DND-41 (cell line): ENCODE measurements at regions not wholly inside any gene's neighbourhood (a gene's known extent, or its start where the extent isn't known, plus 50 kb on each side); places are given as distances from the start of the nearest gene placed in this dataset.

ENCODE experiments used
- ATAC-seq: fragments of 200-7000 bp; cut with Tn5 transposase; 3 replicates; pipeline ENCODE4 v1.9.1; 2021; ENCODE audit warnings: low read depth; ENCODE audit not compliant: insufficient read depth
- DNase-seq: peaks from one replicate; pipeline ENCODE4 v3.0.0-alpha.2; 2020
- H2AFZ ChIP-seq: 2 replicates; pipeline ENCODE4 v1.6.0; 2012; ENCODE audit warnings: low read depth, low read length
- H3K27ac ChIP-seq: 2 replicates; pipeline ENCODE4 v1.5.1; 2012; ENCODE audit warnings: low read length, inconsistent platforms
- H3K27me3 ChIP-seq: fragments of 200-600 bp; sonication (generic); 2 replicates; pipeline ENCODE4 v1.6.0; 2012; ENCODE audit warnings: low read length, mild to moderate bottlenecking, inconsistent platforms; ENCODE audit not compliant: insufficient read depth, poor library complexity
- H3K36me3 ChIP-seq: 2 replicates; pipeline ENCODE4 v1.5.1; 2012; ENCODE audit warnings: low read length, inconsistent platforms; ENCODE audit not compliant: insufficient read depth
- H3K4me1 ChIP-seq: 2 replicates; pipeline ENCODE4 v1.5.1; 2012; ENCODE audit warnings: mild to moderate bottlenecking, low read length; ENCODE audit not compliant: insufficient read depth
- H3K4me2 ChIP-seq: 2 replicates; pipeline ENCODE4 v1.6.0; 2012; ENCODE audit warnings: mild to moderate bottlenecking, moderate library complexity, low read length, inconsistent platforms; ENCODE audit not compliant: insufficient read depth
- H3K4me3 ChIP-seq, 2 experiments: fragments of 200-600 bp in 1 of 2; shearing (Covaris generic) in 1 of 2; 2 replicates each; pipeline ENCODE4 v1.5.1; 2012 to 2016; ENCODE audit warnings: inconsistent platforms in 2 of 2, low read length in 2 of 2, mild to moderate bottlenecking in 2 of 2, low read depth in 1 of 2, moderate library complexity in 1 of 2
- H3K79me2 ChIP-seq: 2 replicates; pipeline ENCODE4 v1.6.0; 2012; ENCODE audit warnings: low read length, inconsistent platforms; ENCODE audit not compliant: insufficient read depth
- H3K9ac ChIP-seq: 2 replicates; pipeline ENCODE4 v1.6.0; 2012; ENCODE audit warnings: low read depth, mild to moderate bottlenecking, inconsistent platforms, low read length, moderate library complexity
- H3K9me3 ChIP-seq: 2 replicates; pipeline ENCODE4 v1.5.1; 2012; ENCODE audit warnings: low read length, moderate library complexity, mild to moderate bottlenecking, inconsistent platforms; ENCODE audit not compliant: insufficient read depth, severe bottlenecking
- H4K20me1 ChIP-seq: 2 replicates; pipeline ENCODE4 v1.6.0; 2012; ENCODE audit warnings: low read length; ENCODE audit not compliant: insufficient read depth
- EZH2 ChIP-seq: IDR thresholded peaks from 3 replicates; pipeline ENCODE4 v1.6.1; 2012; ENCODE audit warnings: borderline replicate concordance, low read depth, mild to moderate bottlenecking, moderate library complexity, low read length, inconsistent platforms; ENCODE audit not compliant: severe bottlenecking
- TF ChIP-seq, protein P1 (sequence below): IDR thresholded peaks from 2 replicates; pipeline ENCODE4 v1.5.1; 2012; ENCODE audit warnings: borderline replicate concordance, low read length, moderate library complexity, mild to moderate bottlenecking; ENCODE audit not compliant: poor library complexity, severe bottlenecking; ENCODE audit errors: extremely low read depth

DNA sequence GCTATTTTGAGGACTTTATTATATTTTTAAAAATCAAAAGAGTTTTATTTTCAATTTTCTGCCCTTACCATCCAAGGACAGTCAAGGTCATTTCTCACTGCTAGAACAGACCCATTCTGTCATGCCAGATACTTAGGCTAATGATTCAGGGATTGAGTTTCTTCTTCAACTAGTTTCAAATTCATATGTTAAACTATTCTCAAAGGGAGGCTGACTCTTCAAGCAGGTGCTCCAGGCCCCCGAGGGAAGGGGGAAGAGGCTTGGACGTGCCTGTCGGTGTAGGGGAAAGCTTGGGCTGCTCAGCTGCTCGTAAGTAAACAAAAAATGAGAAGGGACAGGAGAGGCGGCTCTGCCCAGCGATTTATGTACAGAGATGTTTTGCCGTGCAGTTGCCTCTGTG, 69.4 kb upstream of the MYLIP start:
- no peaks in the 10 kb centered on the region for H3K36me3 ChIP-seq
- H3K9me3 ChIP-seq, result no peaks in the 10 kb centered on the region
- no peak overlapping the region for H3K4me3 ChIP-seq
- no peaks in the 10 kb centered on the region for H3K79me2 ChIP-seq
- H3K27me3 ChIP-seq, result no peaks in the 10 kb centered on the region
- H3K4me2 ChIP-seq, result no peak overlapping the region
- ATAC-seq (no peak), DNase-seq (no peak)
- H3K4me1 ChIP-seq, result no peaks in the 10 kb centered on the region
- H3K27ac ChIP-seq, result no peak overlapping the region
- no peak overlapping the region for H3K9ac ChIP-seq
- H4K20me1 ChIP-seq, result no peaks in the 10 kb centered on the region
- no peak for TF ChIP-seq EZH2
- TF ChIP-seq, protein P1, sequence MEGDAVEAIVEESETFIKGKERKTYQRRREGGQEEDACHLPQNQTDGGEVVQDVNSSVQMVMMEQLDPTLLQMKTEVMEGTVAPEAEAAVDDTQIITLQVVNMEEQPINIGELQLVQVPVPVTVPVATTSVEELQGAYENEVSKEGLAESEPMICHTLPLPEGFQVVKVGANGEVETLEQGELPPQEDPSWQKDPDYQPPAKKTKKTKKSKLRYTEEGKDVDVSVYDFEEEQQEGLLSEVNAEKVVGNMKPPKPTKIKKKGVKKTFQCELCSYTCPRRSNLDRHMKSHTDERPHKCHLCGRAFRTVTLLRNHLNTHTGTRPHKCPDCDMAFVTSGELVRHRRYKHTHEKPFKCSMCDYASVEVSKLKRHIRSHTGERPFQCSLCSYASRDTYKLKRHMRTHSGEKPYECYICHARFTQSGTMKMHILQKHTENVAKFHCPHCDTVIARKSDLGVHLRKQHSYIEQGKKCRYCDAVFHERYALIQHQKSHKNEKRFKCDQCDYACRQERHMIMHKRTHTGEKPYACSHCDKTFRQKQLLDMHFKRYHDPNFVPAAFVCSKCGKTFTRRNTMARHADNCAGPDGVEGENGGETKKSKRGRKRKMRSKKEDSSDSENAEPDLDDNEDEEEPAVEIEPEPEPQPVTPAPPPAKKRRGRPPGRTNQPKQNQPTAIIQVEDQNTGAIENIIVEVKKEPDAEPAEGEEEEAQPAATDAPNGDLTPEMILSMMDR, result no peak
- H2AFZ ChIP-seq, result no peak overlapping the region

DNA sequence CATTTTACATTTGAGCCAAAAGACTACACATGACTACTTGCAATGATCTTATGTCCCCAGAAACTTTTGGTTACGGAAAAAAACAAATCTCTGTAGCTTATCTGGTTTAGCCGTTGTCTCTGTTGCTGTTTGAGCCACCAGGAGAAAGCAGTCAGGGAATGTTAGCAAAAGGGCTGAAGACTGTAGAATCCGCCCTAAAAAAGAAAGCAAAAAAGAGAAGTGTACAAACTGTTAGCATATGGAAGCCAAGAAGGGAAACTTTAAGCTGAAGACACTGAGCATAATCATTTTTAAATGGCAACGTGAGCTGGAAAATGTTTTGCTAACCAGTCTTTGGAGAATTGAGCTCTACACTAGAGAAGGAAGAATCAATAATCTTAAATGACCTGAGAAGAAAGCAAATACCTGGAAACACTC, 69.9 kb upstream of the MYLIP start:
- ATAC-seq, result no peak
- Histone ChIP-seq H3K4me1 (no peaks in the 10 kb centered on the region), H3K9ac (no peak overlapping the region), H3K4me2 (no peak overlapping the region), H3K4me3 (no peak overlapping the region), H3K9me3 (no peaks in the 10 kb centered on the region), H3K36me3 (no peaks in the 10 kb centered on the region), H3K27me3 (no peaks in the 10 kb centered on the region), H2AFZ (no peak overlapping the region), H4K20me1 (no peaks in the 10 kb centered on the region), H3K27ac (no peak overlapping the region), H3K79me2 (no peaks in the 10 kb centered on the region)
- no peak for DNase-seq
- TF ChIP-seq, protein P1, result no peak
- TF ChIP-seq EZH2, result no peak

DNA sequence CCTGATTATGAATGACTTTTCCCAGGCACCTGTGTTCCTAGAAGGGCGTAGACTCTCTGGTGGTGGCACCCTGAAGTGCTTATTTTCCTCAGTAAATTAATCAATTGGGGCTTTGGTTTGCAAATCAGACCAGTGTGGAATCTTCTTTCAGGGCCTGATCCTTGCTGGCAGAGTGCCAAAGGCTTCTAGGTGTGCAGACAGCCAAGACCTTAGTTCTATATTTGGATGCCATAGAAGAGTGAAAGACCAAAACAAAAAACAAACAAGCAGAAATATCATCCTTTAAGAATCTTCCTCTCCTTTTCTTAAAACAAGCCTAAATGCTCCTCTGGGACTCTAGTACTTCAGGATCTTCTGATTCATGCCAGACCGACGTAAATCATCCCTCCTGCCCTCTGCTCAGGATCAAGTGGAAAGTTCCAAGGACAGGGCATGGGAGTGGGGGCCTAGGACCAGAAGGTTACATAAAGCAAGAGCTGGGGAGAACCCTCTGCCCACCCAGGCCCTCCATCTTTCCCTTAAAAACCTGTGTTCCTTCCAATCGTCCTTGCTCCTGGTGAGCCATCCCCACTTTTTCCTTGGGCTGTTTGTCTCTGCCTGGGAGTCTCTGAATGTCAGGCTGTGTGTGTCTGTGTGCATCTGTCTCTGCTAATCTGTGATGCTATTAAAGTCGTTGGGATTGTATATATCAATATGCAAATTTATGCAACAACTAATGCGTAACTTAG, 70.5 kb upstream of the MYLIP start:
- ATAC-seq, result no peak
- Histone ChIP-seq H2AFZ (no peak overlapping the region), H4K20me1 (no peaks in the 10 kb centered on the region), H3K9ac (no peak overlapping the region), H3K27me3 (no peaks in the 10 kb centered on the region), H3K79me2 (no peaks in the 10 kb centered on the region), H3K4me3 (no peak overlapping the region), H3K9me3 (no peaks in the 10 kb centered on the region), H3K4me1 (no peaks in the 10 kb centered on the region), H3K36me3 (no peaks in the 10 kb centered on the region), H3K27ac (no peak overlapping the region), H3K4me2 (no peak overlapping the region)
- DNase-seq, result no peak
- TF ChIP-seq, protein P1, result no peak
- TF ChIP-seq EZH2, result no peak
